Panc1 (cell line): ENCODE measurements at regions not wholly inside any gene's neighbourhood (a gene's known extent, or its start where the extent isn't known, plus 50 kb on each side); places are given as distances from the start of the nearest gene placed in this dataset.

ENCODE experiments used
- CTCF ChIP-seq: fragments of 450-650 bp; IDR thresholded peaks from 2 replicates; pipeline ENCODE4 v1.5.1; 2017; ENCODE audit warnings: mild to moderate bottlenecking
- POLR2AphosphoS5 ChIP-seq: IDR thresholded peaks from 2 replicates; pipeline ENCODE4 v1.6.1; 2012; ENCODE audit warnings: mild to moderate bottlenecking, low read depth, low read length, moderate library complexity
- REST ChIP-seq, 2 experiments: IDR thresholded peaks; 2 replicates each; pipeline ENCODE4 v1.6.1; 2011 to 2012; ENCODE audit warnings: low read depth in 2 of 2, control low read depth in 1 of 2, low read length in 1 of 2, mild to moderate bottlenecking in 1 of 2, moderate library complexity in 1 of 2; ENCODE audit not compliant: insufficient read depth in 1 of 2
- SIN3A ChIP-seq: IDR thresholded peaks from 2 replicates; pipeline ENCODE4 v1.6.1; 2012; ENCODE audit warnings: low read depth, mild to moderate bottlenecking, low read length, moderate library complexity, borderline replicate concordance; ENCODE audit not compliant: insufficient read depth
- TCF7L2 ChIP-seq: IDR thresholded peaks from 2 replicates; pipeline ENCODE4 v1.6.1; 2011; ENCODE audit warnings: mild to moderate bottlenecking, low read depth, low read length, inconsistent platforms

GRCh38 chr14:71467361-71467811, 464.8 kb upstream of the RGS6 start:
- no peak for TF ChIP-seq CTCF
- TF ChIP-seq POLR2AphosphoS5 = no peak
- no peak for TF ChIP-seq REST (IDR thresholded peaks at IDR 0.05; ENCODE audit: insufficient read depth in 1 of 2, low read depth in 2 of 2, low read length in 1 of 2)
- TF ChIP-seq TCF7L2 = no peak
- no peak for TF ChIP-seq SIN3A
